HG03139 (cell line): ENCODE measurements at regions not wholly inside any gene's neighbourhood (a gene's known extent, or its start where the extent isn't known, plus 50 kb on each side); places are given as distances from the start of the nearest gene placed in this dataset.

ENCODE experiments used
- ATAC-seq: cut with Tn5 transposase; IDR thresholded peaks from one replicate; pipeline ENCODE4 v1.9.1; 2021; ENCODE audit not compliant: unreplicated experiment

- ATAC-seq, result no peak
Measured at GRCh38 chr4:15270201-15270600, 157.6 kb upstream of the C1QTNF7 start.

DNA sequence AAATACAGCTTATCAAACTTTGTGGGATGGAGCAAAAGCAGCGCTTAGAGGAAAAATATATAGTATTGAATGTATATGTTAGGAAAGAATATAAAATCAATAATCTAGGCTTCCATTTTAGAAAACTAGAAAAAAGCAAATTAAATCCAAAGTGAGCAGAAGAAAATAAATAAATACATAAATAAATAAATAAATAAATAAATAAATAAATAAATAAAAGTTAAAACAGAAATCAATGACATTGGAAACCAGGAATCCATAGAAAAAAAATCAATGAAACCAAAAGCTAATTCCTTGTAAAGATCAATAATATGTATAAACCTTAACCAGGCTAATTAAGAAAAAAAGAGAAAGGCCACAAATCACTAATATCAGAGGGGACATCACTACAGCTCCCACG, 141.8 kb upstream of the C1QTNF7 start:
- no peak for ATAC-seq

GRCh38 chr4:15291122-15291521, 136.7 kb upstream of the C1QTNF7 start:
- ATAC-seq, result no peak

DNA sequence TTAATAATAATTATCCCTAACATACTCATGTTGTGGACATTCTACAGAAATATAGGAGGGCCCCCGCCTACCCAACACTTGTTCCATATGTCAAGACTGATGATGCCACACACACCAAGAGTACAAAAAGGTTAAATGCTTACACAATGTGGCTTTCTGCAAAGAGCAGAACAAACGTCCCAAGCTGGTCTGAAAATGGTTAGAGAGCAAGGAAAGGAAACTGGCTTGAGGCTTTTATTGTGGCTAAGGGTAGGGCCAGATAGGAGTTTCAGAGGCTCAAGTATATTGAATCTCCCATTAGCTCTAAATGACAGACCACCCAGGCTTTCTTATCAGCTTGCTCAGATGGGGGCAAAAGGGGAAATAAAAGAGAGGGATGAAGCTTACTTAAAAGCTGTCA, 134.1 kb upstream of the C1QTNF7 start:
- no peak for ATAC-seq

- no peak for ATAC-seq
Measured at GRCh38 chr4:15294202-15294601, 133.6 kb upstream of the C1QTNF7 start.

DNA sequence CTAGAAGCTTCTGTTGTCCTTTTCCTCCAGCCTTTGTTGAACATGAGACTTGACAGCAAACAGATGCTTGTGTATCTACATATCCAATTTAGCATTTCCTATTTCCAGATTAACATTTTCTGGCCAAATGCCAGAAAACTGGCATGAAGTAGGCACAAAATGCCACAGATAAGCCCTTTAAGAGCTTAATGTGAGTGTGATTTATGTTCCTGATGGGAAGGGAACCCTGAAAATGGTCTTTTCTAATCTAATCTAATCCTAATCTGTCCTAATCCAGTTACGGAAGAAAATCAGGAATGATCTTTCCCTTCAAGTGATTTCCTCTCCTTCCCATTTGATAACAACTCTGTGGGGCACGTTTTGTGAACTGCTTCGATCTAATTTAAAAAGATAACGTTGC, 133.0 kb upstream of the C1QTNF7 start:
- ATAC-seq, result no peak

- ATAC-seq, result no peak
Measured at GRCh38 chr4:15295421-15296162, 132.2 kb upstream of the C1QTNF7 start.

DNA sequence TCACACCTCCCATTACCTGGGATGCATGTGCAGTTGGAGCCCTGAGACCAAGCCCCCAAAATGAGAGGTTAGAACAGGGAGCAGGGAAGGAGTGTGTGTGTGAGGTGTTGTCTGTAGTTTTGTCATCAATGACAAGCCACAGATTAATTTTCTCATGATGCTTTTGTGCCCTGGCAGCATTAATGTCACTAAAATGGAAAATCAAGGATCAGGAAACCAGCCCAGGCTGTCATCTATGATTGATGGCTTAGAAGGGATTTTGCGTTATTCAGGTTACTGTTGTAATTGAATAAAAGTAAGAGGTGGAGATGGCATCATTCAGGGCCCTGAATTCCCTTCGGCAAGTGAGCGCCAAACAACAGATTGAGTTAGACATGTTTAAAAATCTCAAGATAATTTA, 130.5 kb upstream of the C1QTNF7 start:
- ATAC-seq, result no peak

DNA sequence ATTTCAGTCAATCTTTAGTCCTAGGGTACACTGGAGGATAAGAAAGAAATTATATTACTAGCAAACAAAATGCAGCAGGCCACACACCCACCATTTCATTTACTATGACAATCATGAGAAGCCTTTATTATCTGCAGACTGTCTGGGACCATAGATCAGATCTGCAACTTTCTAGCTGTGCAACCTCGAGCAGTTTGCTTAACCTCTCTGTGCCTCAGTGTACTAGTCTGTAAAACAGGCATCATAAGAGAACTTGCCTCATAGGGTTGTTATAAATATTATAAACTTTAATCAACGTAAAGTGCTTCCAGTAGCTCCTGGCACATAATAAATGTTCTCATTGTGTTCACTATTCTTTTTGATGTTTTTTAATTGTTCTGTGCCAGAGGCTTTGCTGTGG, 128.2 kb upstream of the C1QTNF7 start:
- ATAC-seq, result no peak

- ATAC-seq, result no peak
Measured at GRCh38 chr4:15303052-15303641, 124.7 kb upstream of the C1QTNF7 start.

GRCh38 chr4:15314974-15315373, 112.9 kb upstream of the C1QTNF7 start:
- ATAC-seq, result no peak

GRCh38 chr4:15317246-15317645, 110.6 kb upstream of the C1QTNF7 start:
- ATAC-seq, result no peak

- ATAC-seq, result no peak
Measured at GRCh38 chr4:15318621-15319348, 109.0 kb upstream of the C1QTNF7 start.

- no peak for ATAC-seq
Measured at GRCh38 chr4:15320121-15320678, 107.6 kb upstream of the C1QTNF7 start.

DNA sequence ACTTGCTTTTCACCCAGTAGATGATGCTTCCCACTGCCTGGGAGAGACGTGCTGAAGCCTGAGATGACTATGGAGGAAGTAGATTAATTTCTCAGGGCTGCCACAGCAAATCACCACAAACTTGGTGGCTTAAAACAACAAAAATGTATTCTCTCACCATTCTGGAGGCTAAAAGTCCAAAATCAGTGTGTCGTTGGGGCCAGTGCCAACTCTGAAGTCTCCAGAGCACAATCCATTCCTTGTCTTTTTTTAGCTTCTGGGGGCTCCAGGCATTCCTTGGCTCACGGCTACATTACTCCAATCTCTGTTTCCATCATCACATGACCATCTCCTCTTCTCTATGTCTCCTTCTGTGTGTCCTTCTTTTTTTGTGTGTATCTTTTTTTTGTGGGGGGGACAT, 105.8 kb upstream of the C1QTNF7 start:
- no peak for ATAC-seq

DNA sequence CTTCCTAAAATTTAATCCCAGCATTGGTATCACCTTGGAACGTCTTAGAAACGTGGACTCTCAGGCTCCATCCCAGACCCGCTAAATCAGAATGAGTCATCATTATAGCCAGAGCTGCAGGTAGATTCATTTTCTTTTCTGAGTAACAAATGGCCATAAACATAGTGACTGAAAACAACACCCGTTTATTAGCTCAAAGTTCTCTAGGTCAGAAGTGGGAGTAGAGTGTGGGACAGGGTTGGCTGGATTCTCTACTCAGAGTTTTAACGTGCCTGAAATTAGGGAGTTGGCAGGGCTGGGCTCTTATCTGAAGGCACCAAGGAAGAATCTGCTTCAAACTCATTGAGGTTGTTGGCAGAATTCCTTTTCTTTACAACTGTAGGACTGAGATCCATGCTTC, 101.8 kb upstream of the C1QTNF7 start:
- ATAC-seq, result no peak

DNA sequence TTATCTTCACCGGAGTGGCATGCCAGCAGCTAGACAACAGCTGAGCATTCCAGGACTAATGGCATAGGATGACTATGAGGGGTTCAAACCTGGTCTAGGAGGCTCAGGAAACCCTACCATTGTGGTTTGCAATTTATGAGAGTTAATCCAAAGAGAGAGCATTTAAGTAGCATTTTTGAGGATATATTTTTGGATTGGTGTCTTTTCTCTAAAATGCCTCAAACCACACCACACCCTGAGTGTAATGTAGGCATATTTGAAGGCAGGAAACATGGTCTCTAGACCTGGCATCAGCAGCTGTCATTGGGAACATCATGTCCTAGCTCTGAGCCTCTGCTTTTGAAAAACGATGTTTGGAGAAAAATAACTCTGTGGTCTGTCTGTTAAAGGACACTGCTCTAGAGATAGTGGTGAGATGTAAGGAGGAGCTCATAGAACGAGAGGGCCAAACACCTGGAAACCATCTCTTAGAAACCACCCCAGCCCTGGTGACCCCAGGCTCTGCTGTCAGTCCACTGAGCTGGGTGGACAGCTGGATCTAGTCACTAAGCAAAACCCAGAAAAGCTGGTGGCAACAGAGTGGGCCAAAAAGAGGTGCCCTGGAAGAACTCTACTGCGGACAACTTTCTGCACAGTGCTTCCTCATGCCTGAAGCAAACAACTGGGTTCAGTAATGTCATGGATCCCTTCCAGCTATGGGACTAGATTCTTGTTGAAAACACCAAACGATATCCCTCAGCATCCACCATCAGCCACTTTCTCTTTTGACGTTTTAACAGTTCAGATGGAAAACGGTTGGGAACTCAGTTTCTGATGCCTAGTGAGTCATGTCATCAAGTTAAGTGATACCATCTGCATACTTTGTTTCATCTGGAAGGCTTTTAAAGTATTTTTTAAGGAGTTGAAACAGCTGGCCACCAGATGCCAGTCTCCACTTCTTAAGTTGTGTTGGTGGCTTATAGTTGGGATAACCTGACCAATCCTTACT, 100.2 kb upstream of the C1QTNF7 start:
- no peak for ATAC-seq

DNA sequence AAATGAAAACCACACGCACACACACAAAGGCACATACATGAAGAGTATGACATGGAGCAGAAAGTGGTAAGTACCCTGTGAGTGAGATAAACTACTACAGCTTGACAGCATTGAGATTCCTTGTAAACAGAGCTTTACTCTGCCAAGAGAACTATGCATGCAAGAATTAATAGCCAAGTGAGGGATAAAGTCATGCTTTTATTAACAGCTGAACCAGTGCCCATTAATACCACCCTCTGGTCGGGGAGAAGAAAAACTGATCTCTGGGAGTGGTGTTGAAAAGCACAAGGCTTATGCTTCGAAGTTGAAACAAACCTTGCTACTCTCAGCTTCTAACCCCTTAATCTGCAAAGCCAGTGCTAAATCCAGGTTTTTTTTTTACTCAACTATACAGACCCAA, 95.9 kb upstream of the C1QTNF7 start:
- no peak for ATAC-seq

DNA sequence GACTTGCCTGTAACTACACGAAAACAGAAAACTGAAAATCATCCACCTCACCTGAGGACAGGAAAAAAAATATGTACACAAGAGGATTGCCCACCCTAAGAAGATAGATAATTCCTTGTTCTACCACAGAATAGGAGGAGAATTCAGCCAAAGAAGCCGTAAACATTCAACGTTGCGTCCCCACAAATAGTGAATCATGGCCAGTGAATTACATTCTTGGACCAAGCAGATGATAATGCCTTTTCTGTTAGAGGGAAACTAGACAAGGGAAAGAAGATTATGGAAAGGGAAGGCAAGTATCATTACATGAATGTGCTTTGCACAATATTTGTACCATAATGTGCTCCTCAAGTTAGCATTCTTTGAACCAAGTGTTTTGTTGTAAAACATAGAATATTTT, 95.5 kb upstream of the C1QTNF7 start:
- no peak for ATAC-seq

DNA sequence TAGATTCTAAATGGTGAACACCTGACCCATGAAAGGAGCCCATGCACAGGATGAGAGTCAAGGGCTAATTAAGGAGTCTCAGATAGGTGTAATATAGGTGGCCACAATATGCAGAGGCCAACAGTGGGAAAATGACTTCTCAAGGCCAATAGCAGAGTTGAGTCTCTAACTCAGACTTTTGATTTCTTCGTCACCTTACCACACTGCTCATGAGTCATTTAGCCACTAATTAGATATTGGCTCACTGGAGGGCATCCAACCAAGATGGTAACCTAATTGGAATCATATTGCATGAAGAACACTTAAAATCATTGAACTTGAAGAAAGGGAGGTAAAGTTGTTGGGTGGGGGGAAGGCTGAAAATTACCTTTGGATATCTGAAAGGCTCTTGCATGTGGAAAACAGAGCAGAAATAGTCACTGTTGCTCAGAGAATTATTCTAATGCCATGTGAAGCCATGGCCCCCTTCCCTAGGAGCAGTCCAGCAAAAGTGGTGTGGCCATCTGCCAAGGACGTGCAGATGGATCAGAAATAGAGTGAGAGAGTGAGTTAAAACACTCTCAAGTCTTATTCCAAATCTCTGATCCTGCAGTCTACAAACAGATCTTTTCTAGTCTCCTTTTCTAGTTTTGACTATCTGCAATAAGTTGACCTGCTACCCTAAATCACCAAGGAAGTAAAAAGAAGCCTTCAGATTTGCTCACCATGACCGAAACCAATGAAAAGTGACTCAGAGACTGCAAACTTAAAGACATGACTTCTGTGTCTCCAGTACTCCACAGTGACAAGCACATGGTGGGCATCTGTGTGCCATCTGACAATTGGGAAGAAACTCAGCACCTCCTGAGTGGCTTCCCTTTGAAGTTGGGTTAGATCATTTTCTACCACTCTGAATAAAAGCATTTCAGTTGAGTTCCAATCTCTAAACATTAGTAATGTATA, 93.9 kb upstream of the C1QTNF7 start:
- ATAC-seq, result no peak
